Testis (tissue), 2 donors: ENCODE measurements at regions not wholly inside any gene's neighbourhood (a gene's known extent, or its start where the extent isn't known, plus 50 kb on each side); places are given as distances from the start of the nearest gene placed in this dataset.

ENCODE experiments used
- DNase-seq: peaks from one replicate; pipeline ENCODE4 v3.0.0-alpha.2; 2019
- H3K27ac ChIP-seq, 2 donors: fragments of 200-600 bp; sonication (generic); one replicate each; pipeline ENCODE4 v1.5.1; 2019
- H3K27me3 ChIP-seq: fragments of 200-600 bp; sonication (generic); one replicate; pipeline ENCODE4 v1.5.1; 2019
- H3K36me3 ChIP-seq: fragments of 200-600 bp; sonication (generic); one replicate; pipeline ENCODE4 v1.5.1; 2017; ENCODE audit warnings: low read depth; ENCODE audit errors: missing control alignments
- H3K4me1 ChIP-seq: fragments of 200-600 bp; sonication (generic); one replicate; pipeline ENCODE4 v1.5.1; 2019
- H3K4me3 ChIP-seq, 2 donors: fragments of 200-600 bp; sonication (generic); one replicate each; pipeline ENCODE4 v1.5.1; 2017 to 2019
- H3K9me3 ChIP-seq: fragments of 200-600 bp; sonication (generic); one replicate; pipeline ENCODE4 v1.5.1; 2017
- POLR2A ChIP-seq: fragments of 450-650 bp; IDR thresholded peaks from one replicate; pipeline ENCODE4 v1.6.1; 2017; ENCODE audit warnings: antibody characterized with exemption, mild to moderate bottlenecking, moderate library complexity
- WGBS, 2 donors: methylation state at CpG; one replicate each; pipeline ENCODE4 v1.1.5; 2018; 5-methylcytosine and 5-hydroxymethylcytosine counted together
- intact Hi-C: fragments of 100-400 bp; cut with DNase I; formaldehyde crosslinking; loops from one replicate; pipeline ENCODE4 v1.15.1; 2023; ENCODE audit warnings: low total_unique reads
- TF ChIP-seq, protein P1 (sequence below), 3 experiments: fragments of 450-650 bp in 2 of 3; fragments of 200-600 bp in 1 of 3; sonication (generic) in 1 of 3; IDR thresholded peaks; one replicate each; pipeline ENCODE4 v1.5.1; 2016 to 2019; ENCODE audit warnings: antibody characterized with exemption in 3 of 3, mild to moderate bottlenecking in 2 of 3, moderate library complexity in 1 of 3

DNA sequence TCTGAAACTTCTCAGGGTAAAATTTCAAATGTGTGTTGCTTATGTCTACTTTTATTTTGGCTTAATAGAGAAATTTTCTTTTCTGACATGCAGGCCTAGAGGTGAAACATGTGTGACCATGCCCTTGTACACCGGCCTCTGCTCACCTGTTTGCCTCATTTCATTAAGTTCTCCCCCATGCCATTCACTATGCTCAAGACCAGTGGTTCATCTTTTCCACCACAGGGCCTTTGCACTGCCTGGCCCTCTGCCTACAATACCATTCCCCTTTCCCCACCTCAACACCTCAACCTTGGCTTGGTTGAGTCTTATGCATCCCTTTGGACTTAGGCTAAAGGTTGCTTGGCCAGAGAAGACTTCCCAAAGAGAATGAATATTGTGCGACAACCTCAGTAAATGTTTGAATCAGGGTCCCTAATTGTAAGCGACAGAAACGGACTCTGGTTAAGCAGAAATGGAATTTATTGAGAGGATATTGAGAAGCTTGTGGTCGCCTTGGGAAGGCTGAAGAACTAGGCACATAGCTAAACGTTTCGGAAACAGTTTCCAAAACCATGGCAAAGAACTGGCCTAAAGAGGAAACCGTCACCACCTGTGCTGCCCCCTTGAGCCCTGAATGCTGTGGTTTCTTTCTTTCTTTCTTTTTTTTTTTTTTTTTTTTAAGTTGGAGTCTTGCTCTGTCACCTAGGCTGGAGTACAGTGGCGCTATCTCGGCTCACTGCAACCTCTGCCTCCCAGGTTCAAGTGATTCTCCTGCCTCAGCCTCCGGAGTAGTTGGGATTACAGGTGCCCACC lies 152.2 kb downstream of the SOX4 start:
- Histone ChIP-seq H3K27me3 (no peaks in the 10 kb centered on the region), H3K36me3 (no peaks in the 10 kb centered on the region), H3K4me3 (no peak overlapping the region), H3K27ac (no peak overlapping the region), H3K9me3 (no peaks in the 10 kb centered on the region), H3K4me1 (no peaks in the 10 kb centered on the region)
- intact Hi-C loops: no loop called here
- TF ChIP-seq, protein P1, sequence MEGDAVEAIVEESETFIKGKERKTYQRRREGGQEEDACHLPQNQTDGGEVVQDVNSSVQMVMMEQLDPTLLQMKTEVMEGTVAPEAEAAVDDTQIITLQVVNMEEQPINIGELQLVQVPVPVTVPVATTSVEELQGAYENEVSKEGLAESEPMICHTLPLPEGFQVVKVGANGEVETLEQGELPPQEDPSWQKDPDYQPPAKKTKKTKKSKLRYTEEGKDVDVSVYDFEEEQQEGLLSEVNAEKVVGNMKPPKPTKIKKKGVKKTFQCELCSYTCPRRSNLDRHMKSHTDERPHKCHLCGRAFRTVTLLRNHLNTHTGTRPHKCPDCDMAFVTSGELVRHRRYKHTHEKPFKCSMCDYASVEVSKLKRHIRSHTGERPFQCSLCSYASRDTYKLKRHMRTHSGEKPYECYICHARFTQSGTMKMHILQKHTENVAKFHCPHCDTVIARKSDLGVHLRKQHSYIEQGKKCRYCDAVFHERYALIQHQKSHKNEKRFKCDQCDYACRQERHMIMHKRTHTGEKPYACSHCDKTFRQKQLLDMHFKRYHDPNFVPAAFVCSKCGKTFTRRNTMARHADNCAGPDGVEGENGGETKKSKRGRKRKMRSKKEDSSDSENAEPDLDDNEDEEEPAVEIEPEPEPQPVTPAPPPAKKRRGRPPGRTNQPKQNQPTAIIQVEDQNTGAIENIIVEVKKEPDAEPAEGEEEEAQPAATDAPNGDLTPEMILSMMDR (IDR thresholded peaks at IDR 0.05): no peak
- no peak for TF ChIP-seq POLR2A
- DNase-seq: no peak
- WGBS, 2 donors: 86 to 94% methylated on average over 11 of the region's 11 CpGs

DNA sequence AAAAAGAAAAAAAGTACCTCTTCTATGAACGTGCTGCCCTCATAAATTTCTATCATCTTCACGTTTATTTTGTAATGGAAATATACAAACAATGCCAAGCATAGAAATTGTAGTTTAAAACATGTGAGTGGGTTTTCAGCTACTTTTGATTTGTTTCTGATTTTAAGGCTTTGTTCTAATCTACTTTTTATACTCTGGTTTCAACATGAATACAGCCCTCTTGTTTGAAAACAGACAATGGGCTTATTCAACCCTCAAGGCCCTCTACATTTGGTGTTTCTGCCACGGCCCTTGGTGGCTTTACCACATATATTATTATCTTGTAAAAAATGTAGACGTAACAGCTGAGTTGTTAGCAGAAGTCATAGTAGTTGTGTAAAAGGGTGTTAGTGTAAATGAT lies 153.9 kb downstream of the SOX4 start:
- intact Hi-C loops: no loop called here
- Histone ChIP-seq H3K27me3 (no peaks in the 10 kb centered on the region), H3K9me3 (no peaks in the 10 kb centered on the region), H3K27ac (no peak overlapping the region), H3K4me1 (no peaks in the 10 kb centered on the region), H3K4me3 (no peak overlapping the region), H3K36me3 (no peaks in the 10 kb centered on the region)
- TF ChIP-seq, protein P1 (IDR thresholded peaks at IDR 0.05): no peak
- DNase-seq: no peak
- WGBS, 2 donors: 67 to 68% methylated on average over 4 of the region's 4 CpGs

DNA sequence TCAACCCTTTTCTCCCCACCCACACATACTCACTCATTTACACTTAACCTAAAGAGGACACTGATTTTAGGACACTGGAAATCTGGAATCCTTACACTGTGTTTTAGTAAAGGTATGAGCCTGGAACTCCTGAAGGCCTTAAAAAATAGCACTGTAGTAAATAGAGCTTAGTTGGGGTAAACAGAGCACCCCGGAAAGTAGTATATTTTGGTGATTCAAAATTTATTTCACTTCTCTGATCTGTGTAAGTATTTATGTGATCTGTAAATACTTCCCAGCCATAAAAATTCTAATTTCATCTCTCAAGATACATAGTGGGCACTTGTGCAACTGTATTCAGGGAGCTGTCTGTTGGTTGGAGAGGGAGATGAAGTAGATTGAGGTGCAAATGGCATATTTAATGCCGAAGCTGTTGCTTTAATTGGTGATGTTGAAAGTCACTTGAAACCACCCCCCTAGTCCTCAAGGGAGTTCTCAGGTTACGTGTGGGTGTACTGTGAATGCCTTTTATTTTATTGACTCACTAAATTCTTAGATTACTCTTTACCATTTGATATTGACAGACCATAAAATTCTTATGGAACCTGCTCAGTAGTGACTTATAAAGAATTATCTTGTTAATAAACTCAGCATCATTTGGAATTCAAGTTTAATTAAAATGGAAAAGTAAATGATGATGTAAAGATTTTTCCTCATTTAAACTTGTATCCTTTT lies 154.9 kb downstream of the SOX4 start:
- no peak for DNase-seq
- Histone ChIP-seq H3K36me3 (no peaks in the 10 kb centered on the region), H3K27ac (no peak overlapping the region), H3K4me3 (no peak overlapping the region), H3K4me1 (no peaks in the 10 kb centered on the region), H3K27me3 (no peaks in the 10 kb centered on the region), H3K9me3 (no peaks in the 10 kb centered on the region)
- TF ChIP-seq, protein P1 (IDR thresholded peaks at IDR 0.05): no peak
- TF ChIP-seq POLR2A: no peak
- intact Hi-C loops: no loop called here
- WGBS, 2 donors: 61 to 78% methylated on average over 3 of the region's 3 CpGs

DNA sequence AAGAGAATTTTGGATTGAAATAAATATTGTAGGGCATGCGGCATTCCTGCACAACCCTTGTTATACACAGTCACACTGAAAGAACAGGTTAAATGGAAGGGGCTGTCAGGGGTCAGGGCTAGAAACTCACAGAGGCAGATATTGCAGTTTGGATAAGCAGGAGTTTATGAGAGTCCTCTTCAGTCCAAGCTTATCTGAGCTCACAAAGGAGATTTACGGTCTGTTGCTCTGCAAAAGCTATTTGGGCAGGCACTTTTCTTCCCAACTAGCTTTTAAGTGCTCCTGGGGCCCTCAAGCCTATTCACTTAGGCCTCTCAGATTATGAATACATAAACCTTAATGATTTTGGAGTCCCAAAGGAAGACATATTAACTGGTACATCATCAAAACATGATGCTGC lies 156.2 kb downstream of the SOX4 start:
- no peak for DNase-seq
- intact Hi-C loops: no loop called here
- WGBS, 2 donors: 79 to 88% methylated on average over 2 of the region's 2 CpGs
- no peak overlapping the region for H3K4me3 ChIP-seq
- H3K9me3 ChIP-seq: no peaks in the 10 kb centered on the region
- H3K36me3 ChIP-seq: no peaks in the 10 kb centered on the region
- no peaks in the 10 kb centered on the region for H3K4me1 ChIP-seq
- TF ChIP-seq POLR2A: no peak
- TF ChIP-seq, protein P1 (IDR thresholded peaks at IDR 0.05): no peak
- no peaks in the 10 kb centered on the region for H3K27me3 ChIP-seq
- H3K27ac ChIP-seq: no peak overlapping the region
